GM23248 (cell line): ENCODE measurements at regions not wholly inside any gene's neighbourhood (a gene's known extent, or its start where the extent isn't known, plus 50 kb on each side); places are given as distances from the start of the nearest gene placed in this dataset.

Source experiments
- EZH2 ChIP-seq: fragments of 200-600 bp; sonication (generic); IDR thresholded peaks from 2 replicates; pipeline ENCODE4 v1.6.1; 2018; ENCODE audit warnings: antibody characterized with exemption, mild to moderate bottlenecking; ENCODE audit not compliant: insufficient read depth, poor library complexity, severe bottlenecking
- EZH2phosphoT487 ChIP-seq: fragments of 200-600 bp; sonication (generic); IDR thresholded peaks from 2 replicates; pipeline ENCODE4 v1.6.1; 2018; ENCODE audit warnings: antibody characterized with exemption, moderate library complexity, mild to moderate bottlenecking, low read depth; ENCODE audit not compliant: insufficient read depth

DNA sequence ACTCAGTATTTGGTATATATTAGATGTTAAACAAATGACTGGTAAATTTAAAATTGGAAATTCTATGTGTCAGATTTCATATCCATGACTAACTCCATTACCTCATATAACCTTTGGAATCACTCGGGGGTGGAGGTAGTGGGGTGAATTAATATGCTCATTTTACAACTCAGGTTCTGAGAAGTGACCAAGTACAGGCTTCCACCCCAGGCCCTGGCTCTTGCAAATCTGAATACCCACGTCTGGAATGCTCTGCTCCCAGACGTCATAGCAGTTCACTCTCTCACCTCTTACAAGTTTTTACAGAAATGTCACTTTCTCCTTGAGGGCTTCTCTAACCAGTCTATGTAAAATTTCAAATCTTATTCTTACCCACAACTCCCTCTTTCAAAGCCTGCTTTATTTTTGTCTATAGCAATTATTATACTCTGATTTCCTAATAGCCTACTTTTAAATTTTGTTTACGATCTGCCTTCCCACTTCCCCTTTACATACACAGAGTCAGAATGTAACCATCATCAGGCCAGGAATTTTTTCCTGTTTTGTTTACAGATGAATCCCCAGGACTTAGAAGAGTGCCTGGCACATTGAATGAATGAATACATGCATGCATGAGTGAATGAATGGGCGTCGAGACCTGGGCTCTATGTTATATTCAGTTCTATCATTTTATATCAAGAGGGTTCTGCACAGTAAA lies 134.1 kb upstream of the IFNE start:
- TF ChIP-seq EZH2phosphoT487: no peak
- no peak for TF ChIP-seq EZH2
